H1 (cell line): ENCODE measurements at regions not wholly inside any gene's neighbourhood (a gene's known extent, or its start where the extent isn't known, plus 50 kb on each side); places are given as distances from the start of the nearest gene placed in this dataset.
A peak's percentile ranks its signal among the peaks of the same experiment; 100 is the strongest.

Experiments used
- CTCF ChIA-PET: fragments of 300-600 bp; sonication (Branson Sonifier 250); formaldehyde crosslinking; loops from one replicate; lab custom pipeline; 2021; ENCODE audit not compliant: partially characterized antibody; lab: Charles Lee
- POLR2A ChIA-PET: fragments of 300-600 bp; sonication (Branson Sonifier 250); formaldehyde crosslinking; loops from one replicate; lab custom pipeline; 2021; ENCODE audit warnings: inconsistent platforms; ENCODE audit not compliant: partially characterized antibody; lab: Charles Lee
- DNase-seq, 2 experiments: peaks; one replicate each; pipeline versions ENCODE4 v3.0.0 to v3.0.0-alpha.2; 2010 to 2022; ENCODE audit warnings: low spot score in 2 of 2, low read depth in 1 of 2, mixed read lengths in 1 of 2
- FAIRE-seq: peaks from 2 replicates; lab custom pipeline; 2011; peaks lifted over from hg19 to GRCh38; lab: Jason Lieb, UNC
- H2AFZ ChIP-seq: 2 replicates; pipeline ENCODE4 v1.8.1; 2012; ENCODE audit warnings: low read length, inconsistent platforms
- H2AK5ac ChIP-seq: 2 replicates; pipeline ENCODE4 v1.6.1; 2013; ENCODE audit warnings: low read depth, low read length
- H2BK120ac ChIP-seq: replicated peaks from 2 replicates; pipeline ENCODE3; 2013; ENCODE audit warnings: low read depth, low read length, inconsistent platforms
- H2BK12ac ChIP-seq: 2 replicates; pipeline ENCODE4 v1.6.1; 2013; ENCODE audit warnings: low read depth, low read length
- H2BK15ac ChIP-seq: 2 replicates; pipeline ENCODE4 v1.6.1; 2013; ENCODE audit warnings: low read length
- H2BK20ac ChIP-seq: 2 replicates; pipeline ENCODE4 v1.6.1; 2013; ENCODE audit warnings: low read length
- H2BK5ac ChIP-seq: 2 replicates; pipeline ENCODE4 v1.6.1; 2013; ENCODE audit warnings: low read depth, low read length
- H3K14ac ChIP-seq: 2 replicates; pipeline ENCODE4 v1.6.1; 2013; ENCODE audit warnings: inconsistent platforms; ENCODE audit not compliant: insufficient read length
- H3K18ac ChIP-seq: 2 replicates; pipeline ENCODE4 v1.6.1; 2013; ENCODE audit warnings: low read length; ENCODE audit errors: extremely low read depth
- H3K23ac ChIP-seq: 2 replicates; pipeline ENCODE4 v1.6.1; 2013; ENCODE audit warnings: inconsistent platforms; ENCODE audit not compliant: insufficient read length
- H3K23me2 ChIP-seq: 2 replicates; pipeline ENCODE4 v1.6.1; 2013; ENCODE audit warnings: low read depth, low read length
- H3K27ac ChIP-seq: 2 replicates; pipeline ENCODE4 v1.6.1; 2011; ENCODE audit warnings: low read depth, low read length, inconsistent platforms
- H3K27me3 ChIP-seq, 4 experiments: replicated peaks in 1 of 4; 1 replicate in 1 of 4; 2 replicates in 3 of 4; pipeline versions ENCODE4 v1.6.1 to v1.8.1; 2011 to 2013; ENCODE audit warnings: low read length in 3 of 4, mild to moderate bottlenecking in 3 of 4, inconsistent platforms in 2 of 4, mixed read lengths in 2 of 4, moderate library complexity in 1 of 4; ENCODE audit not compliant: control insufficient read depth in 3 of 4, insufficient read depth in 3 of 4; ENCODE audit errors: extremely low read depth in 1 of 4
- H3K36me3 ChIP-seq, 4 experiments: 2 replicates each; pipeline versions ENCODE4 v1.6.1 to v1.8.1; 2011 to 2013; ENCODE audit warnings: mild to moderate bottlenecking in 4 of 4, low read length in 3 of 4, moderate library complexity in 2 of 4, control low read depth in 1 of 4, inconsistent platforms in 1 of 4; ENCODE audit not compliant: insufficient read depth in 4 of 4, control insufficient read depth in 2 of 4
- H3K4ac ChIP-seq: replicated peaks from 2 replicates; pipeline ENCODE3; 2013; ENCODE audit warnings: low read length, low read depth, mixed read lengths, inconsistent platforms; ENCODE audit not compliant: insufficient read length
- H3K4me1 ChIP-seq, 4 experiments: replicated peaks in 1 of 4; 1 replicate in 1 of 4; 2 replicates in 3 of 4; pipeline versions ENCODE4 v1.6.1 to v1.8.1; 2011 to 2013; ENCODE audit warnings: low read length in 3 of 4, inconsistent platforms in 2 of 4, mixed read lengths in 1 of 4; ENCODE audit not compliant: insufficient read depth in 4 of 4, control insufficient read depth in 3 of 4
- H3K4me2 ChIP-seq, 2 experiments: 2 replicates each; pipeline versions ENCODE4 v1.6.1 to v1.8.1; 2011 to 2013; ENCODE audit warnings: low read depth in 2 of 2, low read length in 2 of 2, control low read depth in 1 of 2, inconsistent platforms in 1 of 2, mild to moderate bottlenecking in 1 of 2; ENCODE audit not compliant: insufficient read depth in 1 of 2
- H3K4me3 ChIP-seq, 4 experiments: fragments of 200-600, 300-600 bp in 1 of 4; sonication (generic), shearing (Covaris generic), sonication (Bioruptor Twin) in 1 of 4; 2 replicates each; pipeline versions ENCODE4 v1.5.1 to v1.8.1; 2011 to 2016; ENCODE audit warnings: low read length in 4 of 4, low read depth in 3 of 4, control low read depth in 2 of 4, inconsistent platforms in 2 of 4, mild to moderate bottlenecking in 2 of 4, mixed read lengths in 1 of 4, moderate library complexity in 1 of 4; ENCODE audit not compliant: insufficient read depth in 2 of 4; ENCODE audit errors: extremely low read depth in 1 of 4
- H3K56ac ChIP-seq: replicated peaks from 2 replicates; pipeline ENCODE3; 2013; ENCODE audit warnings: low read depth, mild to moderate bottlenecking, mixed read lengths, low read length, inconsistent platforms; ENCODE audit not compliant: insufficient read length
- H3K79me1 ChIP-seq: 2 replicates; pipeline ENCODE4 v1.6.1; 2013; ENCODE audit warnings: low read depth, low read length, control low read depth
- H3K79me2 ChIP-seq, 2 experiments: 2 replicates each; pipeline versions ENCODE4 v1.6.1 to v1.8.1; 2012 to 2013; ENCODE audit warnings: low read length in 2 of 2, mild to moderate bottlenecking in 2 of 2, inconsistent platforms in 1 of 2; ENCODE audit not compliant: insufficient read depth in 2 of 2, control insufficient read depth in 1 of 2
- H3K9ac ChIP-seq, 4 experiments: replicated peaks in 1 of 4; 1 replicate in 1 of 4; 2 replicates in 3 of 4; pipeline versions ENCODE4 v1.6.1 to v1.8.1; 2011 to 2013; ENCODE audit warnings: low read depth in 3 of 4, low read length in 3 of 4, control low read depth in 2 of 4, mild to moderate bottlenecking in 2 of 4, moderate library complexity in 2 of 4, inconsistent platforms in 1 of 4; ENCODE audit errors: extremely low read depth in 1 of 4
- H3K9me3 ChIP-seq, 2 experiments: 2 replicates each; pipeline versions ENCODE4 v1.6.1 to v1.8.1; 2012 to 2013; ENCODE audit warnings: mild to moderate bottlenecking in 2 of 2, moderate library complexity in 2 of 2, control low read depth in 1 of 2, inconsistent platforms in 1 of 2, low read depth in 1 of 2, low read length in 1 of 2, mixed read lengths in 1 of 2; ENCODE audit not compliant: insufficient read depth in 2 of 2
- H4K20me1 ChIP-seq, 2 experiments: replicated peaks in 1 of 2; 2 replicates each; pipeline versions ENCODE3 to v1.8.1; 2011 to 2013; ENCODE audit warnings: inconsistent platforms in 2 of 2, low read length in 2 of 2, mild to moderate bottlenecking in 1 of 2; ENCODE audit not compliant: insufficient read depth in 2 of 2, control insufficient read depth in 1 of 2
- H4K5ac ChIP-seq: 2 replicates; pipeline ENCODE4 v1.6.1; 2013; ENCODE audit warnings: low read length, low read depth, mixed read lengths, inconsistent platforms; ENCODE audit not compliant: insufficient read length
- H4K8ac ChIP-seq: 2 replicates; pipeline ENCODE4 v1.8.0; 2013; ENCODE audit warnings: mild to moderate bottlenecking, moderate library complexity, low read length, inconsistent platforms; ENCODE audit not compliant: insufficient read depth; ENCODE audit errors: extremely low read depth
- H4K91ac ChIP-seq: replicated peaks from 2 replicates; pipeline ENCODE3; 2013; ENCODE audit warnings: low read length, mixed read lengths, inconsistent platforms; ENCODE audit not compliant: insufficient read length
- BRCA1 ChIP-seq: IDR thresholded peaks from 2 replicates; pipeline ENCODE4 v1.6.1; 2012; ENCODE audit warnings: low read depth, low read length, improper control_type of control experiment
- CEBPB ChIP-seq: IDR thresholded peaks from 2 replicates; pipeline ENCODE4 v1.6.1; 2012; ENCODE audit warnings: low read depth, low read length
- RAD21 ChIP-seq, 2 experiments: IDR thresholded peaks in 1 of 2; conservative IDR thresholded peaks in 1 of 2; 2 replicates each; pipeline ENCODE4 v1.6.1; 2011; ENCODE audit warnings: low read depth in 2 of 2, low read length in 2 of 2, improper control_type of control experiment in 1 of 2, inconsistent platforms in 1 of 2, mild to moderate bottlenecking in 1 of 2, moderate library complexity in 1 of 2
- SP4 ChIP-seq: IDR thresholded peaks from 2 replicates; pipeline ENCODE4 v1.6.1; 2012; ENCODE audit warnings: low read length, inconsistent platforms
- USF2 ChIP-seq: IDR thresholded peaks from 2 replicates; pipeline ENCODE4 v1.6.1; 2011; ENCODE audit warnings: low read length, improper control_type of control experiment
- WGBS, 2 experiments: shearing (Covaris generic) in 1 of 2; methylation state at CpG; one replicate each; pipeline versions ENCODE4 v1.1.6 to v1.1.7; 2013 to 2015; ENCODE audit warnings: low lambda C conversion rate in 2 of 2, mixed read lengths in 2 of 2, inconsistent platforms in 1 of 2, low coverage in 1 of 2, missing lambda C conversion rate in 1 of 2; ENCODE audit not compliant: insufficient replicate concordance in 2 of 2, insufficient coverage in 1 of 2, insufficient read length in 1 of 2; ENCODE audit errors: extremely low coverage in 1 of 2, missing lambda C conversion rate in 1 of 2; 5-methylcytosine and 5-hydroxymethylcytosine counted together
- TF ChIP-seq, protein P1 (sequence below), 3 experiments: IDR thresholded peaks; 1 replicate in 2 of 3; 2 replicates in 1 of 3; pipeline versions ENCODE4 v1.5.1 to v1.6.1; 2011; ENCODE audit warnings: low read length in 3 of 3, mild to moderate bottlenecking in 3 of 3, inconsistent platforms in 2 of 3, low read depth in 1 of 3, moderate library complexity in 1 of 3; ENCODE audit not compliant: insufficient read depth in 1 of 3; ENCODE audit errors: control extremely low read depth in 1 of 3
- TF ChIP-seq, protein P2 (sequence below): IDR thresholded peaks from 2 replicates; pipeline ENCODE4 v1.6.1; 2012; ENCODE audit warnings: inconsistent platforms
- TF ChIP-seq, protein P3 (sequence below): IDR thresholded peaks from 2 replicates; pipeline ENCODE4 v1.6.1; 2012; ENCODE audit warnings: inconsistent platforms

DNA sequence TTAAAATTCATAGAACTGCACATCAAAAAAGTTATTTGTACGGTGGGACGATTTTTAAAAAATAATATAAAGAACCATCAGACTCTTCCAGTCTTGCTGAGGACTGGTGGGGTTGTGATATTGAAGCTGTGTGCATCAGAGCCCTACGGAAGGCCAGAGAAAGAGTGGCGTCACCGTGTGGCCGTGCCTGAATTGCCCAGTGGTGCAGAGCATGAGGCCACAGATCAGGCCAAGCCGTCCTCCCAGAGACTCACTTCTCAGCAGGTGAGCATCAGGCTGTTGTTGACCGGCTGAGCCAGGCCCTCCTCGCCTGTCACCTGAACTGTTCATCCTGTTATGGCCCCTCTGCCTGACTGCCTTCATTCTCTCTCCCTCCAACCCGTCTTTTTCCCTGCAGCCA lies 1013.9 kb downstream of the TBC1D22A start:
- DNase-seq = peak in 1 of 2 experiments; percentile 58
- no peak overlapping the region for H2AK5ac ChIP-seq
- no peak overlapping the region for H4K8ac ChIP-seq
- no peak overlapping the region for H2BK12ac ChIP-seq
- no peaks in the 10 kb centered on the region for H3K79me1 ChIP-seq
- no peak overlapping the region for H3K4ac ChIP-seq
- POLR2A ChIA-PET = interaction anchor here (0.9 kb wide), 1 partner anchor 33 kb away, joined by 3 read pairs; no protein-coding TSS in a partner anchor
- H3K4me2 ChIP-seq = no peak overlapping the region
- CTCF ChIA-PET = interaction anchor here (0.7 to 2.1 kb wide), 7 partner anchors 8 to 140 kb away, joined by 3 to 6 read pairs (median 4); no protein-coding TSS in a partner anchor
- H3K36me3 ChIP-seq = no peaks in the 10 kb centered on the region
- H3K27ac ChIP-seq = no peak overlapping the region
- H3K27me3 ChIP-seq = no peaks in the 10 kb centered on the region; a peak in 1 of 7 replicates
- no peaks in the 10 kb centered on the region for H3K23me2 ChIP-seq
- TF ChIP-seq CEBPB (no peak), BRCA1 (no peak), RAD21 (IDR thresholded peaks at IDR 0.05 in 1 of 2, conservative IDR thresholded peaks at IDR 0.05 in 1 of 2; ENCODE audit: low read depth in 2 of 2, low read length in 2 of 2) (peak; percentile 72 to 77), USF2 (no peak), SP4 (no peak)
- TF ChIP-seq, protein P1, sequence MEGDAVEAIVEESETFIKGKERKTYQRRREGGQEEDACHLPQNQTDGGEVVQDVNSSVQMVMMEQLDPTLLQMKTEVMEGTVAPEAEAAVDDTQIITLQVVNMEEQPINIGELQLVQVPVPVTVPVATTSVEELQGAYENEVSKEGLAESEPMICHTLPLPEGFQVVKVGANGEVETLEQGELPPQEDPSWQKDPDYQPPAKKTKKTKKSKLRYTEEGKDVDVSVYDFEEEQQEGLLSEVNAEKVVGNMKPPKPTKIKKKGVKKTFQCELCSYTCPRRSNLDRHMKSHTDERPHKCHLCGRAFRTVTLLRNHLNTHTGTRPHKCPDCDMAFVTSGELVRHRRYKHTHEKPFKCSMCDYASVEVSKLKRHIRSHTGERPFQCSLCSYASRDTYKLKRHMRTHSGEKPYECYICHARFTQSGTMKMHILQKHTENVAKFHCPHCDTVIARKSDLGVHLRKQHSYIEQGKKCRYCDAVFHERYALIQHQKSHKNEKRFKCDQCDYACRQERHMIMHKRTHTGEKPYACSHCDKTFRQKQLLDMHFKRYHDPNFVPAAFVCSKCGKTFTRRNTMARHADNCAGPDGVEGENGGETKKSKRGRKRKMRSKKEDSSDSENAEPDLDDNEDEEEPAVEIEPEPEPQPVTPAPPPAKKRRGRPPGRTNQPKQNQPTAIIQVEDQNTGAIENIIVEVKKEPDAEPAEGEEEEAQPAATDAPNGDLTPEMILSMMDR (IDR thresholded peaks at IDR 0.05; ENCODE audit: control extremely low read depth in 1 of 3, insufficient read depth in 1 of 3, low read depth in 1 of 3, low read length in 3 of 3) = peak; percentile 61 to 89 (median 76); a peak in 3 of 4 replicates
- TF ChIP-seq, protein P2, sequence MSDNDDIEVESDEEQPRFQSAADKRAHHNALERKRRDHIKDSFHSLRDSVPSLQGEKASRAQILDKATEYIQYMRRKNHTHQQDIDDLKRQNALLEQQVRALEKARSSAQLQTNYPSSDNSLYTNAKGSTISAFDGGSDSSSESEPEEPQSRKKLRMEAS = peak; percentile 76
- TF ChIP-seq, protein P3, sequence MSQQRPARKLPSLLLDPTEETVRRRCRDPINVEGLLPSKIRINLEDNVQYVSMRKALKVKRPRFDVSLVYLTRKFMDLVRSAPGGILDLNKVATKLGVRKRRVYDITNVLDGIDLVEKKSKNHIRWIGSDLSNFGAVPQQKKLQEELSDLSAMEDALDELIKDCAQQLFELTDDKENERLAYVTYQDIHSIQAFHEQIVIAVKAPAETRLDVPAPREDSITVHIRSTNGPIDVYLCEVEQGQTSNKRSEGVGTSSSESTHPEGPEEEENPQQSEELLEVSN = no peak
- H3K56ac ChIP-seq = no peak overlapping the region
- no peaks in the 10 kb centered on the region for H3K79me2 ChIP-seq
- H4K5ac ChIP-seq = no peak overlapping the region
- no peak overlapping the region for H2BK5ac ChIP-seq
- H2BK20ac ChIP-seq = no peak overlapping the region
- H4K91ac ChIP-seq = no peak overlapping the region
- H3K9ac ChIP-seq = no peak overlapping the region
- H4K20me1 ChIP-seq = no peaks in the 10 kb centered on the region
- WGBS, 2 experiments = 61% methylated on average over 10 of the region's 10 CpGs; no CpG with 5 or more reads in 1 of the 2 experiments
- no peak for FAIRE-seq
- H3K9me3 ChIP-seq = no peaks in the 10 kb centered on the region
- H3K14ac ChIP-seq = no peak overlapping the region
- H3K4me3 ChIP-seq = no peak overlapping the region
- H3K23ac ChIP-seq = no peak overlapping the region
- H3K18ac ChIP-seq = no peak overlapping the region
- no peak overlapping the region for H2AFZ ChIP-seq
- peaks cover 0 to 2% (median 0%) of the 10 kb centered on the region in 4 experiments; a peak in 1 of 7 replicates for H3K4me1 ChIP-seq
- H2BK15ac ChIP-seq = no peak overlapping the region
- no peak overlapping the region for H2BK120ac ChIP-seq
